ENCODE measurements at regions not wholly inside any gene's neighbourhood (a gene's known extent, or its start where the extent isn't known, plus 50 kb on each side); places are given as distances from the start of the nearest gene placed in this dataset.

DNA sequence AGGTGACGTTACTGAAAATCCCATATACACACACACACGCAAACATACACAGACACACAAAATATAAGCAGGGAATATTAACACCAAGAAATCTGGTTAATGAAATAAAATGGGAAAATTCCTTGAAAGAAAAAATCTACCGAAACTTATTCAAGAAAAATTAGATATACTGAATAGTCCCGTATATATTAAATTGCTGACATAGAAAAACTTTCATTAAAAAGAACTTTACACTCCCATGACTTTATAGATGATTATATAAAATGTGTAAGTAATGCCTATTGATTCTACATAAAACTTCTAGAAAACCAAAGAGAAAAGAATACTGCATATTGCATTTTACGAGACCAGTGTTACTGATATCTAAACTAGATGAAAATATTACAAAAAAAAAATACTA lies 803.2 kb downstream of the SLC16A7 start:
- TF ChIP-seq CTCF (IDR thresholded peaks at IDR 0.05; ENCODE audit: insufficient read depth, missing control alignments), result no peak
- DNase-seq (ENCODE audit: insufficient read length, low spot score), result no peak
- FAIRE-seq, result no peak

DNA sequence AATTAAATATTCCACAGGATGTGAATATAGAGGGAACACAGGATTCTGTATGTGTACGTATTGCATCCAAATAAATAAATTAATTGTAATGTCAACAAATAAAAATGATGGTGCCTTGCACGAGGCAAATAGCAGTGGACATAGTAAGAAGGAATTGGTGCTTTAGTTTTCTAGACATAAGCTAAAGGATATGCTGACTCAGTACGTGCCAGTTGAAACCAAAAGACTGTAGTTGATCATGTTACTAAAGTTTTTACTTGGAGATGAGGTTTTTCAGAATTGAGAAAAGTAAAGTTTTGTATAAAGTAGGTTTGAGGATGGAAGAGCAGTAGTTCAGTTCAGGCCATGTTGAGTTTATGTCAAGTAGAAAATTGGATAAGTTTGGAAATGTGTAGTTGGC lies 807.2 kb downstream of the SLC16A7 start:
- FAIRE-seq (no peak), DNase-seq (ENCODE audit: insufficient read length, low spot score) (no peak)
- TF ChIP-seq CTCF (IDR thresholded peaks at IDR 0.05; ENCODE audit: insufficient read depth, missing control alignments), result no peak

- TF ChIP-seq CTCF (IDR thresholded peaks at IDR 0.05; ENCODE audit: insufficient read depth, missing control alignments), result no peak
- no peak for FAIRE-seq
- DNase-seq (ENCODE audit: insufficient read length, low spot score), result no peak
These were observed 819.5 kb downstream of the SLC16A7 start for GRCh38 chr12:60415351-60415750.

- DNase-seq (ENCODE audit: insufficient read length, low spot score) (no peak), FAIRE-seq (no peak)
- TF ChIP-seq CTCF (IDR thresholded peaks at IDR 0.05; ENCODE audit: insufficient read depth, missing control alignments), result no peak
These were observed 824.2 kb downstream of the SLC16A7 start for GRCh38 chr12:60419986-60420385.

GRCh38 chr12:60421741-60422140 lies 825.9 kb downstream of the SLC16A7 start:
- DNase-seq (ENCODE audit: insufficient read length, low spot score) (no peak), FAIRE-seq (no peak)
- TF ChIP-seq CTCF (IDR thresholded peaks at IDR 0.05; ENCODE audit: insufficient read depth, missing control alignments), result no peak

- TF ChIP-seq CTCF (IDR thresholded peaks at IDR 0.05; ENCODE audit: insufficient read depth, missing control alignments), result no peak
- DNase-seq (ENCODE audit: insufficient read length, low spot score), result no peak
- FAIRE-seq, result no peak
These were observed 841.5 kb downstream of the SLC16A7 start for GRCh38 chr12:60437297-60437696.

DNA sequence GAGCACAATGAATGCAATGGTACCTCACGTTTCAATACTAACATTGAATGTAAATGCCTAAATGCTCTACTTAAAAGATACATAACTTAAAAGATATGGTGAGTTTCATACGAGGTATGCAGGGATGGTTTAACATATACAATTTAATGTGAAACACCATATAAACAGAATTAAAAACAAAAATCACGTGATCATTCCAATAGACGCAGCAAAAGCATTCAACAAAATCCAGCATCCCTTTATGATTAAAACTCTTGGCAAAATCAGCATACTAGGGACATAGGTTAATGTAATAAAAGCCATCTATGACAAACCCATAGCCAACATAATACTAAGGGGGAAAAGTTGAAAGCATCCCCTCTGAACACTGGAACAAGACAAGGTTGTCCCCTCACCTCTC lies 845.7 kb downstream of the SLC16A7 start:
- no peak for FAIRE-seq

More for the DNA sequence above, 845.7 kb downstream of the SLC16A7 start:
- no peak for DNase-seq (ENCODE audit: insufficient read length, low spot score)
- no peak for TF ChIP-seq CTCF (IDR thresholded peaks at IDR 0.05; ENCODE audit: insufficient read depth, missing control alignments)
